Colonic mucosa (tissue), 4 donors: ENCODE measurements at regions not wholly inside any gene's neighbourhood (a gene's known extent, or its start where the extent isn't known, plus 50 kb on each side); places are given as distances from the start of the nearest gene placed in this dataset.
"Not testable (repeated sequence)": the region's sequence is repeated elsewhere in the genome, so short reads cannot be mapped to it uniquely, and the experiment has no call there.

Experiments
- DNase-seq: peaks from one replicate; pipeline ENCODE4 v3.0.0-alpha.2; 2020
- H3K27ac ChIP-seq: fragments of 200-600 bp; one replicate; pipeline ENCODE4 v1.8.0; 2021
- H3K27me3 ChIP-seq: fragments of 200-600 bp; one replicate; pipeline ENCODE4 v1.8.0; 2021
- H3K36me3 ChIP-seq: fragments of 200-600 bp; one replicate; pipeline ENCODE4 v1.8.0; 2021
- H3K4me1 ChIP-seq: fragments of 200-600 bp; one replicate; pipeline ENCODE4 v1.8.0; 2021; ENCODE audit warnings: mild to moderate bottlenecking
- H3K4me3 ChIP-seq: fragments of 200-600 bp; one replicate; pipeline ENCODE4 v1.8.0; 2021
- H3K9ac ChIP-seq, 2 donors: one replicate each; pipeline ENCODE4 v1.7.0; 2013; ENCODE audit warnings: control low read depth in 2 of 2, low read depth in 2 of 2, low read length in 2 of 2
- H3K9me3 ChIP-seq: fragments of 200-600 bp; one replicate; pipeline ENCODE4 v1.8.0; 2021
- intact Hi-C: fragments of 100-400 bp; cut with DNase I; formaldehyde crosslinking; loops from one replicate; pipeline ENCODE4 v1.14.1; 2022
- TF ChIP-seq, protein P1 (sequence below): fragments of 200-600 bp; IDR thresholded peaks from one replicate; pipeline ENCODE4 v1.8.0; 2022; ENCODE audit warnings: antibody characterized with exemption, mild to moderate bottlenecking
- donor health status: healthy.
- donor health status: DM: no; HTN: no; CAD: no.
- donor health status: DM: no; HTN: no; CAD: no.

DNA sequence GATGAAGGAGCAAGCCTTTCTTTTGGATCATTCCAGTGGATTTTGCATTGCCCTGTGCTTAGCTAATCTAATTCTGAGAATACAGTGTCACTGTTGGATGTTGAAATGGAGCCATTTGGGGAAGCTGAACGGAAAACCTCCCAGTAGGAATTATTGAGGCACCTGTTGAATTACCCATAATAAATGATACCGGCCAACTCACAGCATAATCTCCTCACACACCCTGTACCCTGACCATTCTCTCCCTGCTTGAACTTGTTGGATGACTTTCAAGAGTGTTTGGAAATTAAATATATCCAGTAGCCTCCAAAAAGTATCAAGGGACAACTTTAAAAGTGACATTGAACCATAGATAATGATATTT is 171.4 kb upstream of the HES1 start:
- Histone ChIP-seq H3K27me3 (no peaks in the 10 kb centered on the region), H3K36me3 (no peaks in the 10 kb centered on the region), H3K4me3 (no peak overlapping the region), H3K9me3 (no peaks in the 10 kb centered on the region), H3K27ac (no peak overlapping the region), H3K9ac (no peak overlapping the region), H3K4me1 (no peaks in the 10 kb centered on the region)
- TF ChIP-seq, protein P1, sequence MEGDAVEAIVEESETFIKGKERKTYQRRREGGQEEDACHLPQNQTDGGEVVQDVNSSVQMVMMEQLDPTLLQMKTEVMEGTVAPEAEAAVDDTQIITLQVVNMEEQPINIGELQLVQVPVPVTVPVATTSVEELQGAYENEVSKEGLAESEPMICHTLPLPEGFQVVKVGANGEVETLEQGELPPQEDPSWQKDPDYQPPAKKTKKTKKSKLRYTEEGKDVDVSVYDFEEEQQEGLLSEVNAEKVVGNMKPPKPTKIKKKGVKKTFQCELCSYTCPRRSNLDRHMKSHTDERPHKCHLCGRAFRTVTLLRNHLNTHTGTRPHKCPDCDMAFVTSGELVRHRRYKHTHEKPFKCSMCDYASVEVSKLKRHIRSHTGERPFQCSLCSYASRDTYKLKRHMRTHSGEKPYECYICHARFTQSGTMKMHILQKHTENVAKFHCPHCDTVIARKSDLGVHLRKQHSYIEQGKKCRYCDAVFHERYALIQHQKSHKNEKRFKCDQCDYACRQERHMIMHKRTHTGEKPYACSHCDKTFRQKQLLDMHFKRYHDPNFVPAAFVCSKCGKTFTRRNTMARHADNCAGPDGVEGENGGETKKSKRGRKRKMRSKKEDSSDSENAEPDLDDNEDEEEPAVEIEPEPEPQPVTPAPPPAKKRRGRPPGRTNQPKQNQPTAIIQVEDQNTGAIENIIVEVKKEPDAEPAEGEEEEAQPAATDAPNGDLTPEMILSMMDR: no peak
- no peak for DNase-seq
- intact Hi-C loops: loop anchor here (10.0 kb wide), 1 partner anchor 180 kb away; no protein-coding TSS in a partner anchor

DNA sequence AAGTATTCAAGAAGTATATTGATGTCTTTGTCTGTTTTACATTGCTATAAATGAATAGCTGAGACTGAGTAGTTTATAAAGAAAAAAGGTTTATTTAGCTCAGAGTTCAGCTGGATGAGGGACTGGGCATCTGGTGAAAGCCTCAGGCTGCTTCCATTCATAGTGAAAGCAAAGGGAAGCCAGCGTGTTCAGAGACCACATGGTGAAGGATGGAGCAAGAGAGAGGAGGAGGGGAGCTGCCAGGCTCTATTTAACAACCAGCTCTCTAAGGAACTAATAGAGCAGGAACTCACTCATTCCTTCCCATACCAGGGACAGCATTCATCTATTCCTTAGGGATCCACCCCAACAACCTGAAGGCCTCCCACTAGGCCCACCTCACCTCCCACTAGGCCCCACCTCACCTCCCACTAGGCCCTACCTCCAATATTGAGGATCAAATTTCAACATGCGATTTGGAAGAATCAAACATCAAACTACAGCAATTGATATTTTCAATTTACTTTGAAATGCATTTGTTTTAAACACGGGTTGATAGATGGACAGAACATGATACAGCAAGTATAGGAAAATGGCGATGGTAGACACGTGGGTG is 167.5 kb upstream of the HES1 start:
- Histone ChIP-seq H3K4me1 (no peaks in the 10 kb centered on the region), H3K36me3 (no peaks in the 10 kb centered on the region), H3K9me3 (no peaks in the 10 kb centered on the region), H3K9ac (no peak overlapping the region), H3K27ac (no peak overlapping the region), H3K27me3 (no peaks in the 10 kb centered on the region), H3K4me3 (no peak overlapping the region)
- TF ChIP-seq, protein P1: no peak
- intact Hi-C loops: loop anchor here (10.0 kb wide), 1 partner anchor 184 kb away; no protein-coding TSS in a partner anchor
- DNase-seq: no peak

DNA sequence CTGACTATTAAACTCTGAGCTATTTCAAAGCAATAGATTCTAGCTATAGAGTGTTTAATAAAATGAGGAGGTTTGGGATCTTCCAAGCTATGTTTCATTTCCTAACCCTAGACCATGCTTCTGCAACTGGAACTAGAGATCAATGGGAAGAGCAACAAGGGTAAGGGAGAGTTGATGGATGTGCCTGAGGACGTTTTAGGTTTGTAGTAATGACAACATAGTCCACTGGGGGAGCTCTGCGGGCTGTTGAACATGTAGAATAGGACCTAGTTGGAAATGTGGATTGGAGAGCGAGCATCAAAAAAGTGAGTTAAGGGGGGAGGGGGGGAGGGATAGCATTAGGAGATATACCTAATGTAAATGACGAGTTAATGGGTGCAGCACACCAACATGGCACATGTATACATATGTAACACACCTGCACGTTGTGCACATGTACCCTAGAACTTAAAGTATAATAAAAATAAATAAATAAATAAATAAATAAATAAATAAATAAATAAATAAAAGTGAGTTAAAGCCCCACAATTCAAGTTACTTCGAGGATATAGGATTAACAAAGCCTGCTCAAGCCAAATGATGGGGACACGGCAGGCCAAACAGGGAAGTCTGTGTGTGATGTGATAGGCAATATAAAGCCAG is 165.7 kb upstream of the HES1 start:
- H3K27ac ChIP-seq: peak overlapping the region; percentile 61
- H3K4me3 ChIP-seq, H3K9me3 ChIP-seq, H3K27me3 ChIP-seq, H3K36me3 ChIP-seq, H3K4me1 ChIP-seq: not testable (repeated sequence)
- peak overlapping the region in 1 of 2 donors; percentile 64 for H3K9ac ChIP-seq
- intact Hi-C loops: loop anchor here (10.0 kb wide), 1 partner anchor 165 kb away; the partner anchor contains the start of gene HES1
- TF ChIP-seq, protein P1: peak; percentile 31
- DNase-seq: peak; percentile 79

DNA sequence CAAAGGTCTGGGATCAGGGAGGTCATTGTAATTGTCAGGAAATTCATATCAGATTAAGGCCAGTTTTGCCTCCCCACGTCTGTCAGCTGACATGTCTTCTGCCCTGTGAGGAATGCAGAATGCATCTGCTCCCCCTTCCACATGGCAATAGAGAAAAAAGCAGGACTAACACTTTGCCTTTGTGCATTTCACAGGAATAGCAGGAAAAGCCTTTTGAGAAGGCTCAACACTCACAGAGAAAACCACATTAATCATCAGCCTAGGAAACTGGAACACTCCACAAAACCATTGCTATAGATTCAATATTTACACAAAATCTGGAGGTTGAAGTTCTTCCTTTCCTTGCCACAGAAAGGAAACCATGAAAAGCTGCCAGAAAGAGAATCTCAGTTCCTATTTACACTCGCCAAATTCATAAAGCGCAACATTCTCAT is 165.2 kb upstream of the HES1 start:
- no peaks in the 10 kb centered on the region for H3K27me3 ChIP-seq
- peak overlapping the region; percentile 61 for H3K27ac ChIP-seq
- H3K9me3 ChIP-seq: no peaks in the 10 kb centered on the region
- H3K36me3 ChIP-seq: no peaks in the 10 kb centered on the region
- DNase-seq: no peak
- H3K4me3 ChIP-seq: no peak overlapping the region
- intact Hi-C loops: loop anchor here (10.0 kb wide), 1 partner anchor 164 kb away; the partner anchor contains the start of gene HES1
- TF ChIP-seq, protein P1: no peak
- peak overlapping the region in 1 of 2 donors; percentile 64 for H3K9ac ChIP-seq
- no peaks in the 10 kb centered on the region for H3K4me1 ChIP-seq

DNA sequence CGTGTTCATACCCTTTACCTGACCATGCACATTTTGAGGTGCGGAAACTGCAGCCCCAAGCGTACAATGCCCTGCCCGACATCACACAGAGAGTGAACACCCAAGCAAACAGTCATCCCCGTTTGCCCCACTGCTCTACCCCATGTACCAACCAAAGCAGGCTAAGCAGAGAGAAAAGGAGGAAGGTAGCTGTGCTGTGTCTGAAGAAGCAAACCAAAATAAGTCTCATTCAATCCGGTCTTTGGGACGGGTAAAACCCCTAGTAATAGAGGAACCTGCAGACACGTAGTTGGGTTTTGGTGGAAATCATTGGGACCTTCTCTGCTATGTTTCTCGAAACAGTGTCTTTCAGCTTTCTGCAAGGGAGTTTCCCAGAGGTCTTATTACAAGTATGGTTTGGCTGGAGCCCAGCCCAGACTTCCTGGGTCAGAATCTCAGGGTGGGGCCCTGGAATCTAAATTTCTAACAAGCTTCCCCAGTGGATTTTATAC is 164.6 kb upstream of the HES1 start:
- Histone ChIP-seq H3K36me3 (no peaks in the 10 kb centered on the region), H3K4me3 (no peak overlapping the region), H3K27ac (peak overlapping the region; percentile 61), H3K4me1 (no peaks in the 10 kb centered on the region), H3K27me3 (no peaks in the 10 kb centered on the region), H3K9me3 (no peaks in the 10 kb centered on the region), H3K9ac (peak overlapping the region in 1 of 2 donors; percentile 64)
- DNase-seq: peak; percentile 90
- intact Hi-C loops: loop anchor here (10.0 kb wide), 1 partner anchor 163 kb away; the partner anchor contains the start of gene HES1
- TF ChIP-seq, protein P1: no peak
